Testis (tissue), 2 donors: ENCODE measurements at regions not wholly inside any gene's neighbourhood (a gene's known extent, or its start where the extent isn't known, plus 50 kb on each side); places are given as distances from the start of the nearest gene placed in this dataset.

Source experiments
- POLR2A ChIP-seq: fragments of 450-650 bp; IDR thresholded peaks from one replicate; pipeline ENCODE4 v1.6.1; 2017; ENCODE audit warnings: antibody characterized with exemption, mild to moderate bottlenecking, moderate library complexity
- TF ChIP-seq, protein P1 (sequence below), 3 experiments: fragments of 450-650 bp in 2 of 3; fragments of 200-600 bp in 1 of 3; sonication (generic) in 1 of 3; IDR thresholded peaks; one replicate each; pipeline ENCODE4 v1.5.1; 2016 to 2019; ENCODE audit warnings: antibody characterized with exemption in 3 of 3, mild to moderate bottlenecking in 2 of 3, moderate library complexity in 1 of 3

DNA sequence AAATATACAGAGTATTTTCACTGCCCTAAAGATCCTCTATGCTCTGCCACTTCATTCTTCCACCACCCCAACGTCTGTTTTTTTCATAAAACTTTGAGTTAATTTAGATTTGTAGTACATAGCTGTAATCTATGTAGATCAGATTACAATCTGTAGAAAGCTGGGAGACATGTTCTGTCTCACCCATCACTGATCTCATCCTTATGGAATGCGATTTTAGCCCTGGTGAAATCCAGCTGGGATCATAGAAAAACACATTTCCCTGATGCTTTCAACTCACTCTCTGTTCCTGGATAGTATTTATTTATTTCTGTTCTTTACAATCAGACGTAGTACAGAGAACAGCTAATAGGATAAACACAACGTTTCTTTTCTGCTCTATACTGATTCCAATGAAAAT, 521.0 kb downstream of the KIF20B start:
- TF ChIP-seq, protein P1, sequence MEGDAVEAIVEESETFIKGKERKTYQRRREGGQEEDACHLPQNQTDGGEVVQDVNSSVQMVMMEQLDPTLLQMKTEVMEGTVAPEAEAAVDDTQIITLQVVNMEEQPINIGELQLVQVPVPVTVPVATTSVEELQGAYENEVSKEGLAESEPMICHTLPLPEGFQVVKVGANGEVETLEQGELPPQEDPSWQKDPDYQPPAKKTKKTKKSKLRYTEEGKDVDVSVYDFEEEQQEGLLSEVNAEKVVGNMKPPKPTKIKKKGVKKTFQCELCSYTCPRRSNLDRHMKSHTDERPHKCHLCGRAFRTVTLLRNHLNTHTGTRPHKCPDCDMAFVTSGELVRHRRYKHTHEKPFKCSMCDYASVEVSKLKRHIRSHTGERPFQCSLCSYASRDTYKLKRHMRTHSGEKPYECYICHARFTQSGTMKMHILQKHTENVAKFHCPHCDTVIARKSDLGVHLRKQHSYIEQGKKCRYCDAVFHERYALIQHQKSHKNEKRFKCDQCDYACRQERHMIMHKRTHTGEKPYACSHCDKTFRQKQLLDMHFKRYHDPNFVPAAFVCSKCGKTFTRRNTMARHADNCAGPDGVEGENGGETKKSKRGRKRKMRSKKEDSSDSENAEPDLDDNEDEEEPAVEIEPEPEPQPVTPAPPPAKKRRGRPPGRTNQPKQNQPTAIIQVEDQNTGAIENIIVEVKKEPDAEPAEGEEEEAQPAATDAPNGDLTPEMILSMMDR (IDR thresholded peaks at IDR 0.05): no peak
- no peak for TF ChIP-seq POLR2A
